HG03442 (cell line): ENCODE measurements at regions not wholly inside any gene's neighbourhood (a gene's known extent, or its start where the extent isn't known, plus 50 kb on each side); places are given as distances from the start of the nearest gene placed in this dataset.

Experiments used
- ATAC-seq: cut with Tn5 transposase; IDR thresholded peaks from one replicate; pipeline ENCODE4 v1.9.1; 2021; ENCODE audit warnings: mild to moderate bottlenecking, moderate library complexity; ENCODE audit not compliant: unreplicated experiment

DNA sequence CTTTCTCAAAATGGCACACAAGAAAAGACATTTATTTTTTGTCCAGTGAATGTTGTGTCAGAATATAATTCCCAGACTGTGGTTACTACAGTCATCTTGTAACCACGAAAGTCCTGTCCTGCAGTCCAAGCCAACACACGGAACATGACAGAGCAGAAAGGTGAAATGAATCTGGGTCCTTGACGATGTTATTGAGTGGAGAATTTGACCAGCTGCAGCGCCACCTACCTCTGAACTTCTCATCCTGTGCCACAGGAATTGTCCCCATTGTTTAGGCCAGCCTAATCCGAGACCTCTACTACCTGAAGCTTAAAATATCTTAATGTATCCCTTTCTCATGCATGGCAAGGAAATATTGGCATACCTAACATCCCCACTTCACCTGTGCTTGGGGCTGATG lies 64.1 kb upstream of the OTX2 start:
- no peak for ATAC-seq

DNA sequence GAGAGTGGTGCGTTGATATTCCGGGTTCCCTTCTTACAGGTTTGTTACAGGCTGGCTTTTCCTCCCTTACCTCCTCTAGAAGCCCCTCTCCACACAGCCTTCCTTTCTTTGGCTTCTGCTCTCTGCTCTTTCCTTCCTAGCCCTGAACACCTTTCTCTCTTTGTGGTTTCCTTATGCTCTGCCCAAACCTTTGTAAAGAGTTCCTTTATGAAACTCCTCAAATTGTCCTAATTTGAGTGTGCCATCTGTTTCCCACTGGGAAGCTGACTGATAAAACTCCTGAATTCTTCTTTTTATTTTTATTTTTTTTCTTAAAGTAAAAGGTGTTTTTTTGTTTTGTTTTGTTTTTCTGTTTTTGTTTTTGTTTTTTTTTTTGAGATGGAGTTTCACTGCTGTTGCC lies 60.1 kb upstream of the OTX2 start:
- ATAC-seq, result no peak

DNA sequence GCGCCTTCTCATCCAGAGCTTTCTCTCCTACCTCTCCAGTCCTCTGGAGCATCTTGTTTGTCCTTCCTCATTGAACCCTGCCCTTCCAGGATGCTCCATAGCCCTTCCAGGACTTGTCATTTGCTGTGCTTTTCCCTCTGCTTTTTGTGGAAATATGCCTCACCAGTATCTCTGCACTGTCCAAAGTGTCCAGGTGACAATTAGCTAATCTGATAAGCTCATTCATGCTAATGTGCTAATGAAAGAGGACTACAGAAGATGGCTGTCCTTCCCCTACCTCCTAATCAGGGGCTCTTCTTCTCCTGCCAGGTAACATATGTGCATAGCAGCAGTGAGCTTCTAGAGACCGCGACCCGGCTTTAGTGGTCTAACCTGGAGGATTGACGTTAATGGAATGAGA lies 58.4 kb upstream of the OTX2 start:
- no peak for ATAC-seq

DNA sequence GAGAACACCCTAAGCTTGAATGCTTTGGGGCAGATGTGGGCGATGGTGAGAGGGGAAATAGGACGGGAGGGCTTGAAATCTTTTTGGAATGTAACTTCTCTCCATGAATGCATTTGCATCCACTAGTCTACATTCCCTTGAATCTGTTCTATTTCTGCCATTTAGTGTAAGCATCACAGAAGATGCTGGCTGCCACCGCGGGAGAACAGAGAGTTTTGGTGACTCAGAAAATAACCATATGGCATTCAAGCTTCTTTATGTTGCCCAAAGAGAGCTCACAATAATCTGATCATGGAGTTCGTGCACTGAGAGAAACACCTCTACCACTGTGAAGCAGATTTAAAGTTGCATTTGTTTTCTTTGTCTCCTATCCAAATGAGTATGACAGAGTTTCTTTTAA lies 52.6 kb upstream of the OTX2 start:
- ATAC-seq, result no peak

DNA sequence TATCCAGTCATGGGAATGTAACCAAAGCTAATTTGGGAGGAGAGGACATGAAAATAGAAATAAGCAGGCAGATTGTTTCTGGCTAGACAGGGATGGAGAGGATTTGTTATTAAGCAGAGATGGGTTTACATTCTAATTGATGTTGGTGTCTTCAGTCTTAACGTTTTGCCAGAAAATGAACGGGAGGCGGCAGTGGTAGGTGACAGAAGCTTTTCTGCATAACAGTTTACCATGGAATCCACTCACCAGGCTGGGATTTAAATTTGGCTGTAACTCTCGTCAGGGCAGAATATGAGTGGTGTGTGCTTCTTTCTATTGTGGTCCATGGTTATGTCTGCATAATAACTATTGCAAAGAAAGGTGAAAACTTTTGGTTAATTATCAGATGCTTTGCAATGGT lies 50.2 kb upstream of the OTX2 start:
- ATAC-seq, result no peak
